Uterus (tissue), 2 donors: ENCODE measurements at regions not wholly inside any gene's neighbourhood (a gene's known extent, or its start where the extent isn't known, plus 50 kb on each side); places are given as distances from the start of the nearest gene placed in this dataset.

Experiments
- CTCF ChIP-seq, 4 experiments: fragments of 200-600 bp in 2 of 4; fragments of 450-650 bp in 2 of 4; sonication (generic) in 2 of 4; IDR thresholded peaks; one replicate each; pipeline ENCODE4 v1.5.1; 2016 to 2019; ENCODE audit warnings: antibody characterized with exemption in 4 of 4, mild to moderate bottlenecking in 2 of 4, moderate library complexity in 1 of 4
- POLR2A ChIP-seq, 2 donors: fragments of 450-650 bp; IDR thresholded peaks; one replicate each; pipeline ENCODE4 v1.6.1; 2016; ENCODE audit warnings: antibody characterized with exemption in 2 of 2, mild to moderate bottlenecking in 1 of 2, moderate library complexity in 1 of 2

- TF ChIP-seq POLR2A (IDR thresholded peaks at IDR 0.05) = no peak
- no peak for TF ChIP-seq CTCF (IDR thresholded peaks at IDR 0.05)
Measured at GRCh38 chr9:28394774-28395173, 821.5 kb upstream of the C9orf72 start.
